22Rv1 (cell line): ENCODE measurements at regions not wholly inside any gene's neighbourhood (a gene's known extent, or its start where the extent isn't known, plus 50 kb on each side); places are given as distances from the start of the nearest gene placed in this dataset.

Source experiments
- H3K27ac ChIP-seq: fragments of 450-650 bp; 2 replicates; pipeline ENCODE4 v1.5.1; 2017
- ZFX ChIP-seq: fragments of 450-650 bp; IDR thresholded peaks from 2 replicates; pipeline ENCODE4 v1.6.1; 2017; ENCODE audit warnings: antibody characterized with exemption, borderline replicate concordance
- TF ChIP-seq, protein P1 (sequence below): fragments of 450-650 bp; IDR thresholded peaks from 2 replicates; pipeline ENCODE4 v1.5.1; 2017; ENCODE audit warnings: mild to moderate bottlenecking

DNA sequence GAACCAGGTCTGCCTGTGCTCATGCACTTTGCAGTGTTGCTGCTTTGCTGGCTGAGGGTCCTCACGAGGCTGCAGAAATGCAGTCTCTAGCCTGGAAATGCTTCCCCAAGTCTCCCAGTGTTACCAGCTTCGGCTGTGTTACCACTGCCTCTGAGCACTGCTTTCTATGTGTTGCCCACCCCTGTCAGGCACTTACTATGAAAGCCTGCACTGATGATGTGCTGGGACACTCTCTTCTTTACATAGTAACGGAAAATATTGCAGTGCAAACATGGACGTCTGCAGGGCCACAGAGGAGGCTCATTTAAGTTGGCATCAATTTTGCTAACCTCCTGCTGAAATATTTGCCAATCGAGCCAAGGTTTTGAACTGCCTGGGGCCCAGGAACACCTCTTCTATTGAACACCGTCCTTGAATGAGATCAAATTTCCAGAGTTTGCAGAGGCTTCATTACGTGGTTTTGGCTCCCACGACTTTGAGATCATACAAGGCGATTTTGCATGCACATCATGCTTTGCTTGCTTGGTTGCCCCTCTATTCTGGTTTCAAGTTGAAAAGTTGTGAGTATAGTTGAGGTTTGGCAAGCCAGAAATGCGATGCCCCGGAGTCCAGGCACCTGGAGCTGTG is 404.7 kb upstream of the PODXL start:
- H3K27ac ChIP-seq, result peak overlapping the region; percentile 16; the same call in 1 of the 2 replicates
- no peak for TF ChIP-seq ZFX
- TF ChIP-seq, protein P1, sequence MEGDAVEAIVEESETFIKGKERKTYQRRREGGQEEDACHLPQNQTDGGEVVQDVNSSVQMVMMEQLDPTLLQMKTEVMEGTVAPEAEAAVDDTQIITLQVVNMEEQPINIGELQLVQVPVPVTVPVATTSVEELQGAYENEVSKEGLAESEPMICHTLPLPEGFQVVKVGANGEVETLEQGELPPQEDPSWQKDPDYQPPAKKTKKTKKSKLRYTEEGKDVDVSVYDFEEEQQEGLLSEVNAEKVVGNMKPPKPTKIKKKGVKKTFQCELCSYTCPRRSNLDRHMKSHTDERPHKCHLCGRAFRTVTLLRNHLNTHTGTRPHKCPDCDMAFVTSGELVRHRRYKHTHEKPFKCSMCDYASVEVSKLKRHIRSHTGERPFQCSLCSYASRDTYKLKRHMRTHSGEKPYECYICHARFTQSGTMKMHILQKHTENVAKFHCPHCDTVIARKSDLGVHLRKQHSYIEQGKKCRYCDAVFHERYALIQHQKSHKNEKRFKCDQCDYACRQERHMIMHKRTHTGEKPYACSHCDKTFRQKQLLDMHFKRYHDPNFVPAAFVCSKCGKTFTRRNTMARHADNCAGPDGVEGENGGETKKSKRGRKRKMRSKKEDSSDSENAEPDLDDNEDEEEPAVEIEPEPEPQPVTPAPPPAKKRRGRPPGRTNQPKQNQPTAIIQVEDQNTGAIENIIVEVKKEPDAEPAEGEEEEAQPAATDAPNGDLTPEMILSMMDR, result no peak

DNA sequence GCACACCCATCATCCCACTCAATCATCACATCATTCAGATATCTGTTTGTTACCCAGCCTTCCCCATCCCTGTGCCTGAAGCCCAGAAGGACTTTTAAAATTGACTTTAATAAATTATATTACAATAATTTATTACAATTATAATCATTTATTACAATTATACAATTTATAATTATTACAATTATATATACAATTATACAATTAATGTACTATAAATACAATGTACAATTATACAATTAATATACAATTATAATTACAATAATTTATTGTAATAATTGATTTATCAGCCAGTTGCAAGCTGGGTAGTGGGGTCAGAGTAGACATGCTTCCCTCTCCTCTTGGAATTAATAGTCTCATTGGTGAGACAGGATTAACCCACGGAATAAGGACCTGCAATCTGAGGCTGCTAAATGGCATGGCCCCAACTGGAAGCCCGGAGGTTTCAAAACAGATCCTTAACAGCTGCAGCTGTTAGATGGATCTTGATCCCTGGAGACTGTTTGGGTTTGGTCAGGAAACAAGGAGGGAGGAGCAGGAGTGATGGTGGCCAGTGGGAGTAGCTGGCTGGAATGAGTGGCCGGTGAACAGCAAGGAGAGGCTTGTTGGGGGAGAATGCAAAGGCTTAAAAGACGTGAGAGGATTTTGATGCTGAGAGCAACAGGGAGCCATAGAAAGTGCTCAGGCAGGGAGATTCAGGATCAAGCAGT is 402.8 kb upstream of the PODXL start:
- TF ChIP-seq, protein P1, result no peak
- TF ChIP-seq ZFX, result no peak
- H3K27ac ChIP-seq, result no peak overlapping the region

DNA sequence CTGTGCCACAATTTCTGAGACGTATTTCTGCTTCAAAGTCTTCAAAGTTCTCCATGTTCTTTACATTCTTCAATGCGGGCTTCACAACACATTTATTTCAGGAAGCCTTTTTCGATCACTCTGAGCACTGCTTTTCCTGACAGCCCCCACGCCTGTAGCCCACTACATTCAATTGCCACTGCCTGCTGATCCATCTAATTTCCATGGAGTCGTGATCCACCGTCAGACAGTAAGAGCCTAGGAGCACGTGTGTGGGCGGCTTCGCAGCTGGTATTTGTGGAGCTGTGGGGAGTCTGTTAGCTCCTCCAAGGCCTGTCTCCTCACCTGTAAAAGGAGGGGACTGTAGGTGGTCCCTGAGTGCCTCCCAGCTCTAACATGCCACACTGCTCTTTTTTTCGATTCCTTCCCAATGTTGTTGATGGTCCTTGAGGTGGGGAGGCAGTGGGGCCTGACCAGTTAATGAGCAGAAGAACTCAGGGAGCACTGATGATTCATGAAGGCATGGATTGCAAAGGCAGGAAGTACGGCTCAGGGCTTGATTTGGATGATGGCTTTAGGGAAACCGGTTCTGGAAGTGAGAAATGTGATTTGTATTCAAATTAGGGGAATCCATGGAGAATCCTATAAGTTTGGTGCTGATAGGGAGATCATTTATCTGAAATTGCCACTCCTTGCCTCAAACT is 401.1 kb upstream of the PODXL start:
- H3K27ac ChIP-seq, result no peak overlapping the region
- TF ChIP-seq, protein P1, result no peak
- no peak for TF ChIP-seq ZFX

DNA sequence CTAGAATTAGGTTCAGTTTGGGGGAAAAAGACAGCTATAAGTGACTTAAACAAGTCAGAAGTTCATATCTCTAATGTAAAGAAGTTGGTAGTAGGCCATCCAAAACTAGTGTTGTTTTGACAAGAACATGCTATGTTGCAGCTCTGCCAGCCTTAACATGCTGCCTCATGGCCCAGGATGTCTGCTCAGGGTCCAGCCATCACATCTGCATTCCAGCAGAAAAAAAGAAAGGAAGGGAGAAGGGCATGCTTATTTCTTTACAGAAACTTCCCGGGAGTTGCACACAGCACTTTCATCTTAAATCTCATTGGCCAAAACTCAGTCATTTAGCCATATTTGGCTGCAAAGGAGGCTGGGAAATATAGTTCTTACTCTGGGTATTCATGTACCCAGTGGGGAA is 400.4 kb upstream of the PODXL start:
- no peak overlapping the region for H3K27ac ChIP-seq
- TF ChIP-seq, protein P1, result no peak
- no peak for TF ChIP-seq ZFX

DNA sequence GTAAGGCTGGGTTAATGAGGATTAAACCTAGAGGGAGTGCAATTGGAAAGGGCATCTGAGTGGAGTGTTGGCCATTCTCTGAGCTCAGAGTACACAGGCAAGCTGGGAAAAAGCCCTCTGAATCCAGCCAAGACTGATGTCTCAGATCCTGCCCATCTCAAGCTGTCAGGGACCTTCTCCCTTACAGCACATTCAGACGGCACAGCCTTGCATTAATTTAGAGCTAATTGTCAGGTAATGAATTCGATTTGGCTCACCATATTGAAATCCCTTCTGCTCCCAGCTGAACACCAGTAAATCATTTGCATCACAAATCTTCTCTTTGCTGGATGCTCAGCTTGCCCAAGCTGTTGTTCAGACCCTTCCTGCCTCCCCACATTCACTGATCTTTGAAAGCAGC is 399.3 kb upstream of the PODXL start:
- H3K27ac ChIP-seq, result no peak overlapping the region
- TF ChIP-seq, protein P1, result no peak
- no peak for TF ChIP-seq ZFX

DNA sequence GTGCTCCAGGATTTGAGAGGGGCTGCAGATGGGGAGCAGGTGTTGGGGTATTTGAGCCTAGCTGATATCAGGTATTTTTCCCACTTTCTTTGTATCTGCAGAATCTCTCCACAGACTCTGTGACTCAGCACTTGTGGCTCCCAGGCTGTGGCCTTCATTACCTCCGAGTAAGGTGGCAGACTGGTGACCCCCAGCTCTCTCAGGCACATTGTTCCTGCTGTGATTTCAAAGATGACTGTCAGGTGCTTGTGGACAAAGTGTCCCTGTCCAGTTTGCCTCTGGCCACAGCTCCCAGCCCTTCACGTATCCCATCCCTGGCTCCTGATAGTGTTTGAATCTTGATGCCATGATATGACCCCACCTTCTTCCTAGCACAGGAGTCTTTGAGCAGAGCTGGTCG is 396.8 kb upstream of the PODXL start:
- H3K27ac ChIP-seq, result no peak overlapping the region
- no peak for TF ChIP-seq ZFX
- TF ChIP-seq, protein P1, result no peak

DNA sequence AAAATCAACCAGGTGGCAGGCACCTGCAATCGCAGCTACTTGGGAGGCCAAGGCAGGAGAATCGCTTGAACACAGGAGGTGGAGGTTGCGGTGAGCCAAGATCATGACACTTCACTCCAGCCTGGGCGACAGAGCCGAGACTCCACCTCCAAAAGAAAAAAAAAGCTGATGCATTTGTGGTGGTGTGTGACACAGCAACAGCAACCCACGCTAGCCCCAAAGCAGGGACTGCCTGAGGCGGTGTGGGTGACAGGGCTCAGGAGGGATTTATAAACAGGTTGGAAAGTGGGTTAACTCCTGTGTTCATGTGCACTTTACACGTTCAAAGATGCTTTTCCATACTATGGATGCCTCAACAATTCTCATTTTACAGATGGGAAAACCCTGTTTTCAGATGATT is 395.9 kb upstream of the PODXL start:
- TF ChIP-seq, protein P1, result no peak
- TF ChIP-seq ZFX, result no peak

More for the DNA sequence above, 395.9 kb upstream of the PODXL start:
- H3K27ac ChIP-seq, result no peak overlapping the region
